Parathyroid adenoma (tissue), 2 donors: ENCODE measurements at regions not wholly inside any gene's neighbourhood (a gene's known extent, or its start where the extent isn't known, plus 50 kb on each side); places are given as distances from the start of the nearest gene placed in this dataset.

ENCODE experiments used
- H2AFZ ChIP-seq: fragments of 300-600 bp; sonication (generic); one replicate; pipeline ENCODE4 v1.7.0; 2017; ENCODE audit warnings: antibody characterized with exemption, mild to moderate bottlenecking
- H3K27ac ChIP-seq: fragments of 300-600 bp; sonication (generic); one replicate; pipeline ENCODE4 v1.7.0; 2017
- H3K27me3 ChIP-seq: fragments of 300-600 bp; sonication (generic); one replicate; pipeline ENCODE4 v1.7.0; 2017; ENCODE audit warnings: low read length; ENCODE audit not compliant: control insufficient read depth, insufficient read depth
- H3K36me3 ChIP-seq: fragments of 300-600 bp; sonication (generic); one replicate; pipeline ENCODE4 v1.7.0; 2017; ENCODE audit warnings: low read length; ENCODE audit not compliant: control insufficient read depth, insufficient read depth
- H3K4me1 ChIP-seq: fragments of 300-600 bp; sonication (generic); one replicate; pipeline ENCODE4 v1.7.0; 2017; ENCODE audit warnings: control low read depth
- H3K4me2 ChIP-seq: fragments of 300-600 bp; sonication (generic); one replicate; pipeline ENCODE4 v1.7.0; 2017; ENCODE audit warnings: low read length
- H3K4me3 ChIP-seq: fragments of 300-600 bp; sonication (generic); one replicate; pipeline ENCODE4 v1.7.0; 2017; ENCODE audit warnings: low read depth, low read length
- H3K79me2 ChIP-seq: fragments of 300-600 bp; sonication (generic); one replicate; pipeline ENCODE4 v1.7.0; 2017; ENCODE audit warnings: control low read depth
- H3K9ac ChIP-seq: fragments of 300-600 bp; sonication (generic); one replicate; pipeline ENCODE4 v1.7.0; 2017; ENCODE audit warnings: mild to moderate bottlenecking
- H3K9me3 ChIP-seq: fragments of 300-600 bp; sonication (generic); one replicate; pipeline ENCODE4 v1.7.0; 2017; ENCODE audit warnings: low read length; ENCODE audit not compliant: control insufficient read depth
- CTCF ChIP-seq: fragments of 300-600 bp; sonication (generic); IDR thresholded peaks from one replicate; pipeline ENCODE4 v1.7.0; 2017; ENCODE audit warnings: antibody characterized with exemption, mild to moderate bottlenecking
- donor health status: primary hyperparathyroidism.

- Histone ChIP-seq H3K4me2 (no peak overlapping the region), H3K36me3 (no peaks in the 10 kb centered on the region), H3K79me2 (no peaks in the 10 kb centered on the region), H3K9ac (no peak overlapping the region), H3K27ac (no peak overlapping the region), H3K9me3 (no peaks in the 10 kb centered on the region), H3K4me3 (no peak overlapping the region), H2AFZ (no peak overlapping the region), H3K4me1 (no peaks in the 10 kb centered on the region), H3K27me3 (no peaks in the 10 kb centered on the region)
- TF ChIP-seq CTCF: no peak
Observed at GRCh38 chr15:72915843-72916242, 132.3 kb upstream of the ADPGK start.

GRCh38 chr15:72912996-72913395 is 129.4 kb upstream of the ADPGK start:
- no peaks in the 10 kb centered on the region for H3K36me3 ChIP-seq
- H3K4me2 ChIP-seq: no peak overlapping the region
- no peaks in the 10 kb centered on the region for H3K4me1 ChIP-seq
- no peak overlapping the region for H3K4me3 ChIP-seq
- no peak overlapping the region for H2AFZ ChIP-seq
- H3K27me3 ChIP-seq: no peaks in the 10 kb centered on the region
- TF ChIP-seq CTCF: no peak
- no peaks in the 10 kb centered on the region for H3K79me2 ChIP-seq
- H3K9me3 ChIP-seq: no peaks in the 10 kb centered on the region
- H3K9ac ChIP-seq: no peak overlapping the region
- H3K27ac ChIP-seq: no peak overlapping the region

- no peaks in the 10 kb centered on the region for H3K27me3 ChIP-seq
- no peaks in the 10 kb centered on the region for H3K4me1 ChIP-seq
- H3K9ac ChIP-seq: no peak overlapping the region
- no peak for TF ChIP-seq CTCF
- no peak overlapping the region for H3K27ac ChIP-seq
- no peaks in the 10 kb centered on the region for H3K79me2 ChIP-seq
- H3K36me3 ChIP-seq: no peaks in the 10 kb centered on the region
- no peak overlapping the region for H3K4me3 ChIP-seq
- no peak overlapping the region for H3K4me2 ChIP-seq
- H2AFZ ChIP-seq: no peak overlapping the region
- H3K9me3 ChIP-seq: no peaks in the 10 kb centered on the region
Observed at GRCh38 chr15:72912121-72912520, 128.6 kb upstream of the ADPGK start.

- Histone ChIP-seq H3K4me2 (no peak overlapping the region), H3K27ac (no peak overlapping the region), H3K9ac (no peak overlapping the region), H3K36me3 (no peaks in the 10 kb centered on the region), H3K4me1 (no peaks in the 10 kb centered on the region), H3K79me2 (no peaks in the 10 kb centered on the region), H3K27me3 (no peaks in the 10 kb centered on the region), H2AFZ (no peak overlapping the region), H3K4me3 (no peak overlapping the region), H3K9me3 (no peaks in the 10 kb centered on the region)
- no peak for TF ChIP-seq CTCF
Observed at GRCh38 chr15:72911626-72912025, 128.1 kb upstream of the ADPGK start.

GRCh38 chr15:72908713-72909112 is 125.2 kb upstream of the ADPGK start:
- Histone ChIP-seq H3K4me2 (no peak overlapping the region), H3K27ac (no peak overlapping the region), H3K36me3 (no peaks in the 10 kb centered on the region), H3K79me2 (no peaks in the 10 kb centered on the region), H3K27me3 (no peaks in the 10 kb centered on the region), H3K9ac (no peak overlapping the region), H3K4me3 (no peak overlapping the region), H3K9me3 (no peaks in the 10 kb centered on the region), H2AFZ (no peak overlapping the region), H3K4me1 (no peaks in the 10 kb centered on the region)
- no peak for TF ChIP-seq CTCF
